ENCODE measurements at regions not wholly inside any gene's neighbourhood (a gene's known extent, or its start where the extent isn't known, plus 50 kb on each side); places are given as distances from the start of the nearest gene placed in this dataset.

DNA sequence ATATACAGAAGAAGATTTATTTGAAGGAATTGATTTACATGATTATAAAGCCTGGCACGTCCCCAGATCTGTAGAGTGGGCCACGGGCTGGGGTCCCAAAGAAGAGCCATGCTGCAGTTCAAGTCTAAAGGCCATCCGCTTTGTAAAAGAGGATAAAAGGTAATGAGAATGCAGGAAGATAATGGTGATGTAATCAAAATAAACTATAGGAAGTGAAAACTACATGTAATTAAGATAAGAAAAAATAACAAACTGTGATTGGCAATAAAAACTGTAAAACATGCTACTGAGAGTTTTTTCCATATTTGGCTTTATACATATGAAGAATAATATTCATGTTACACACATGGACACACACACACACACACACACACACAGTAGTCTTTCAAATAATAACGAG is 59.0 kb upstream of the TMEFF2 start:
- Histone ChIP-seq H3K9me3 (ENCODE audit: severe bottlenecking) (no peaks in the 10 kb centered on the region), H3K27me3 (ENCODE audit: insufficient read depth, poor library complexity, severe bottlenecking) (no peaks in the 10 kb centered on the region), H3K36me3 (ENCODE audit: low read depth) (no peaks in the 10 kb centered on the region), H3K4me3 (ENCODE audit: severe bottlenecking) (no peak overlapping the region), H3K4me1 (ENCODE audit: insufficient read depth, poor library complexity, severe bottlenecking) (no peaks in the 10 kb centered on the region), H3K27ac (ENCODE audit: poor library complexity, severe bottlenecking) (no peak overlapping the region)
- TF ChIP-seq, protein P1, sequence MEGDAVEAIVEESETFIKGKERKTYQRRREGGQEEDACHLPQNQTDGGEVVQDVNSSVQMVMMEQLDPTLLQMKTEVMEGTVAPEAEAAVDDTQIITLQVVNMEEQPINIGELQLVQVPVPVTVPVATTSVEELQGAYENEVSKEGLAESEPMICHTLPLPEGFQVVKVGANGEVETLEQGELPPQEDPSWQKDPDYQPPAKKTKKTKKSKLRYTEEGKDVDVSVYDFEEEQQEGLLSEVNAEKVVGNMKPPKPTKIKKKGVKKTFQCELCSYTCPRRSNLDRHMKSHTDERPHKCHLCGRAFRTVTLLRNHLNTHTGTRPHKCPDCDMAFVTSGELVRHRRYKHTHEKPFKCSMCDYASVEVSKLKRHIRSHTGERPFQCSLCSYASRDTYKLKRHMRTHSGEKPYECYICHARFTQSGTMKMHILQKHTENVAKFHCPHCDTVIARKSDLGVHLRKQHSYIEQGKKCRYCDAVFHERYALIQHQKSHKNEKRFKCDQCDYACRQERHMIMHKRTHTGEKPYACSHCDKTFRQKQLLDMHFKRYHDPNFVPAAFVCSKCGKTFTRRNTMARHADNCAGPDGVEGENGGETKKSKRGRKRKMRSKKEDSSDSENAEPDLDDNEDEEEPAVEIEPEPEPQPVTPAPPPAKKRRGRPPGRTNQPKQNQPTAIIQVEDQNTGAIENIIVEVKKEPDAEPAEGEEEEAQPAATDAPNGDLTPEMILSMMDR (IDR thresholded peaks at IDR 0.05; ENCODE audit: poor library complexity, severe bottlenecking): no peak
- ATAC-seq (ENCODE audit: low read depth): no peak
- DNase-seq (ENCODE audit: low spot score): no peak

DNA sequence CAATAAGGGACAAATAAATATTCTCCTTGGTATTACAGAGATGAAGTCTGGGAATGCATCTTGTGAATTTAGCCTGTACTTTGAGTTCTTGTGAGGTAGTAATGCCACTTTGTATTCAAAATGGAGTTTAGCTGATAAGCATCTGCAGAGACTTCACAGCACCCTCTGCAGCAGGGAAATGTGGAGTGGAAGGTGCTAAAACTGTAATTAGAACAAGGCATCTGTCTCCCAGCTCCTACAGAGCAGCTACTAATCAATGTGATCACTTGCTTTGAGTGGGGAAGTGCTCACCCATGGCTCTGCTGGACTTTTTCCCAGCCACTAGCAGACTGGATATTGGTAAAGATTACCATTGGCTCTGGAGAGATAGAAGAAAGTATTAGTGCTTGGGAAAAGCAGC is 56.2 kb upstream of the TMEFF2 start:
- no peak for DNase-seq (ENCODE audit: low spot score)
- Histone ChIP-seq H3K4me3 (ENCODE audit: severe bottlenecking) (no peak overlapping the region), H3K36me3 (ENCODE audit: low read depth) (no peaks in the 10 kb centered on the region), H3K4me1 (ENCODE audit: insufficient read depth, poor library complexity, severe bottlenecking) (no peaks in the 10 kb centered on the region), H3K27me3 (ENCODE audit: insufficient read depth, poor library complexity, severe bottlenecking) (no peaks in the 10 kb centered on the region), H3K27ac (ENCODE audit: poor library complexity, severe bottlenecking) (no peak overlapping the region), H3K9me3 (ENCODE audit: severe bottlenecking) (no peaks in the 10 kb centered on the region)
- TF ChIP-seq, protein P1 (IDR thresholded peaks at IDR 0.05; ENCODE audit: poor library complexity, severe bottlenecking): no peak
- ATAC-seq (ENCODE audit: low read depth): no peak

DNA sequence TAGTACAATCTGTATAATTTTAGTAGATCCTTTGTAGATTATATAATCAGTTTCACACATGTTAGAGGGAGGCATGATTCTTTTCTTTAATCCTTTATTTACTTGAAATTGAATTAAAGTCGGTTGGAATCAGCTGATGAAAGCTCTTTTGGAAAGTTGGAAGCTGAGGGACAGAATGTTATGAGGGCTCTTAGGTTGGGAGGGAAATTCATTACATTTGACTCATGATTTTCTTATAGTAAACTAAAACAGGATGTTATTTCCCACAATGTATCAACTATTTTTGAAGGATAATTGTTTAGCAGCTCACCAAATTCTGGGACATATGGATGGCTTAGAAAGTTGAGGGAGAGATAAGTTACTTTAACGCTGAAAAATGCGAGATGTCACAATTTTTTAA is 52.7 kb upstream of the TMEFF2 start:
- Histone ChIP-seq H3K9me3 (ENCODE audit: severe bottlenecking) (no peaks in the 10 kb centered on the region), H3K4me1 (ENCODE audit: insufficient read depth, poor library complexity, severe bottlenecking) (no peaks in the 10 kb centered on the region), H3K27me3 (ENCODE audit: insufficient read depth, poor library complexity, severe bottlenecking) (no peaks in the 10 kb centered on the region), H3K36me3 (ENCODE audit: low read depth) (no peaks in the 10 kb centered on the region), H3K4me3 (ENCODE audit: severe bottlenecking) (no peak overlapping the region), H3K27ac (ENCODE audit: poor library complexity, severe bottlenecking) (no peak overlapping the region)
- TF ChIP-seq, protein P1 (IDR thresholded peaks at IDR 0.05; ENCODE audit: poor library complexity, severe bottlenecking): no peak
- DNase-seq (ENCODE audit: low spot score) (no peak), ATAC-seq (ENCODE audit: low read depth) (no peak)

DNA sequence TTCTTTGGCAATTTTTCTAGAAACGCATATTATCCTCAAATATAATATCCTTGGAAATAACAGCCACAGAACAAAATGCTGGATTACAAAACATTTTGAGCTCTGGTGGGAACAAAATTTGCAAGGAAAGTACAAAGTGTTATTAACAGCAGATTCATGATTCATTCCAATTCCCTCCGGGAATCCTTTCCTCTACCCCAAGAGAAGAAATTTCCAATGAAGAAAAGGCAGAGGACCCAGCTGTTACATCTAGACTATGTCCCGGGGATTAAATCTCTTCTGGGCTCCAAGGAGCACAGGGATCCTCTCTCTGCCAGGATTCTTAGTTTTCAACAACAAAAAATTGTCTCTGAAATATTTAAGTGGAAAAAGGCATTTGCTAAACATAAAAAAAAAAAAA is 51.6 kb upstream of the TMEFF2 start:
- no peak overlapping the region for H3K4me3 ChIP-seq (ENCODE audit: severe bottlenecking)
- H3K27me3 ChIP-seq (ENCODE audit: insufficient read depth, poor library complexity, severe bottlenecking): no peaks in the 10 kb centered on the region
- ATAC-seq (ENCODE audit: low read depth) (no peak), DNase-seq (ENCODE audit: low spot score) (no peak)
- no peaks in the 10 kb centered on the region for H3K4me1 ChIP-seq (ENCODE audit: insufficient read depth, poor library complexity, severe bottlenecking)
- H3K9me3 ChIP-seq (ENCODE audit: severe bottlenecking): no peaks in the 10 kb centered on the region
- H3K27ac ChIP-seq (ENCODE audit: poor library complexity, severe bottlenecking): no peak overlapping the region
- TF ChIP-seq, protein P1 (IDR thresholded peaks at IDR 0.05; ENCODE audit: poor library complexity, severe bottlenecking): no peak
- no peaks in the 10 kb centered on the region for H3K36me3 ChIP-seq (ENCODE audit: low read depth)

DNA sequence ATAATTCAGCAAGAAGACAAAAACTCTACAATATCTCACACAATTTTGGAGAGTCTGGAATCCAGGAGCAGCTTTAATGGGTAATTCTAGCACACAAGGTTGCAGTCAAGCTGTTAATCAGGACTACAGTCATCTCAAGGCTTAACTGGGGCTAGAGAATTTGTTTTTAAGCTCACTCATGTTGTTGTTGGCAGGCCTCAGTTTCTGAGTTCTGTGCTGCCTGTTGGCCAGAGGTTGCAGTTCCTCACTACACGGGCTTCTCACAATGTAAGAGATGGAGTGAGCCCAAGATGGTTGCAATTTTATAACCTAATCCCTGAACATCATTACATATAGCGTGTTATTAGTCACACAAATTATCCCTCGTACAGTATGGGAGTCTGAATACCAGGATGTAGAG is 50.6 kb upstream of the TMEFF2 start:
- Histone ChIP-seq H3K27me3 (ENCODE audit: insufficient read depth, poor library complexity, severe bottlenecking) (no peaks in the 10 kb centered on the region), H3K27ac (ENCODE audit: poor library complexity, severe bottlenecking) (no peak overlapping the region), H3K9me3 (ENCODE audit: severe bottlenecking) (no peaks in the 10 kb centered on the region), H3K4me1 (ENCODE audit: insufficient read depth, poor library complexity, severe bottlenecking) (no peaks in the 10 kb centered on the region), H3K4me3 (ENCODE audit: severe bottlenecking) (no peak overlapping the region), H3K36me3 (ENCODE audit: low read depth) (no peaks in the 10 kb centered on the region)
- DNase-seq (ENCODE audit: low spot score): no peak
- no peak for ATAC-seq (ENCODE audit: low read depth)
- TF ChIP-seq, protein P1 (IDR thresholded peaks at IDR 0.05; ENCODE audit: poor library complexity, severe bottlenecking): no peak
